Renal cortex interstitium (tissue), 11 donors: ENCODE measurements at regions not wholly inside any gene's neighbourhood (a gene's known extent, or its start where the extent isn't known, plus 50 kb on each side); places are given as distances from the start of the nearest gene placed in this dataset.

Source experiments
- DNase-seq, 11 donors: peaks; one replicate each; pipeline ENCODE4 v3.0.0-alpha.2; 2013; ENCODE audit warnings: low read depth in 9 of 11, low spot score in 4 of 11; ENCODE audit errors: extremely low read depth in 1 of 11

GRCh38 chr7:32161708-32162107 is 91.5 kb upstream of the PDE1C start:
- DNase-seq, result no peak

GRCh38 chr7:32158751-32159745 is 88.8 kb upstream of the PDE1C start:
- no peak for DNase-seq

- no peak for DNase-seq
These were observed 87.9 kb upstream of the PDE1C start for GRCh38 chr7:32158076-32158475.

GRCh38 chr7:32155712-32156111 is 85.5 kb upstream of the PDE1C start:
- no peak for DNase-seq

GRCh38 chr7:32154797-32155196 is 84.6 kb upstream of the PDE1C start:
- no peak for DNase-seq

GRCh38 chr7:32153006-32153405 is 82.8 kb upstream of the PDE1C start:
- no peak for DNase-seq

GRCh38 chr7:32152576-32152975 is 82.4 kb upstream of the PDE1C start:
- no peak for DNase-seq

GRCh38 chr7:32150589-32150988 is 80.4 kb upstream of the PDE1C start:
- no peak for DNase-seq

GRCh38 chr7:32150039-32150438 is 79.8 kb upstream of the PDE1C start:
- DNase-seq, result no peak

GRCh38 chr7:32147546-32148268 is 77.5 kb upstream of the PDE1C start:
- no peak for DNase-seq

- DNase-seq, result no peak
These were observed 75.7 kb upstream of the PDE1C start for GRCh38 chr7:32145911-32146310.

- no peak for DNase-seq
These were observed 74.5 kb upstream of the PDE1C start for GRCh38 chr7:32144676-32145075.

GRCh38 chr7:32143301-32143700 is 73.1 kb upstream of the PDE1C start:
- no peak for DNase-seq

GRCh38 chr7:32142649-32143048 is 72.4 kb upstream of the PDE1C start:
- DNase-seq, result no peak

GRCh38 chr7:32140210-32140939 is 70.2 kb upstream of the PDE1C start:
- DNase-seq, result no peak

- DNase-seq, result no peak
These were observed 66.9 kb upstream of the PDE1C start for GRCh38 chr7:32137059-32137458.

- DNase-seq, result no peak
These were observed 60.9 kb upstream of the PDE1C start for GRCh38 chr7:32131091-32131490.

GRCh38 chr7:32126843-32127242 is 56.6 kb upstream of the PDE1C start:
- DNase-seq, result no peak
